Lower lobe of right lung (tissue), 2 donors: ENCODE measurements at regions not wholly inside any gene's neighbourhood (a gene's known extent, or its start where the extent isn't known, plus 50 kb on each side); places are given as distances from the start of the nearest gene placed in this dataset.

Experiments used
- ATAC-seq, 2 donors: fragments of 200-7000 bp; cut with Tn5 transposase; one replicate each; pipeline ENCODE4 v1.9.1; 2020 to 2022; ENCODE audit warnings: mild to moderate bottlenecking in 2 of 2, moderate library complexity in 2 of 2
- DNase-seq: peaks from one replicate; pipeline ENCODE4 v3.0.0-alpha.2; 2020
- H3K27ac ChIP-seq: fragments of 200-600 bp; one replicate; pipeline ENCODE4 v1.8.0; 2022
- H3K27me3 ChIP-seq: fragments of 200-600 bp; one replicate; pipeline ENCODE4 v1.8.0; 2022; ENCODE audit warnings: low read depth
- H3K36me3 ChIP-seq: fragments of 200-600 bp; one replicate; pipeline ENCODE4 v1.8.0; 2022; ENCODE audit warnings: mild to moderate bottlenecking
- H3K4me1 ChIP-seq: fragments of 200-600 bp; one replicate; pipeline ENCODE4 v1.8.0; 2022
- H3K4me3 ChIP-seq: fragments of 200-600 bp; one replicate; pipeline ENCODE4 v1.8.0; 2022; ENCODE audit warnings: mild to moderate bottlenecking
- H3K9me3 ChIP-seq: fragments of 200-600 bp; one replicate; pipeline ENCODE4 v1.8.0; 2022
- intact Hi-C: fragments of 100-400 bp; cut with DNase I; formaldehyde crosslinking; loops from one replicate; pipeline ENCODE4 v1.11.0; 2022
- TF ChIP-seq, protein P1 (sequence below): fragments of 200-600 bp; IDR thresholded peaks from one replicate; pipeline ENCODE4 v1.8.0; 2022; ENCODE audit warnings: antibody characterized with exemption, mild to moderate bottlenecking
- donor health status: DM: no; HTN: yes; CAD: no; lungs with severe emphysema.

DNA sequence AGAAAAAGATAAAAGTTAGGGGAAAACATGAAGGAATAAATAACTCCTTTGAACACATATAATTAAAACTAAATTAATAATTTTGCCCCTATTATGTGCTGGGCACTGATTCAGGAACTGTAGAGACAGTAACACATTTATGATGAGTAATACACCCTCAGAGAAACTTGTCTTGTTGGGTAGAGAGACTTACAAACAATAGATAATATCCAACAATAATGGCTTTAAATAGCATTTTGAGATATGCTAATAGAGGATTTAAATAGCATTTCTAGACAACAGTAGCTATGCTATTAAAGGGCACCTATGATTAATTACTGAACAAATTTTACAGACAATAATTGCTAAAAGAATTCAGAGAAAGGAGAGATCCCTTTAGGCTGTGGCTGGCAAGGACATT, 455.5 kb downstream of the NUF2 start:
- intact Hi-C loops, result no loop called here
- ATAC-seq, result no peak
- H3K36me3 ChIP-seq, result no peaks in the 10 kb centered on the region
- no peaks in the 10 kb centered on the region for H3K27me3 ChIP-seq
- TF ChIP-seq, protein P1, sequence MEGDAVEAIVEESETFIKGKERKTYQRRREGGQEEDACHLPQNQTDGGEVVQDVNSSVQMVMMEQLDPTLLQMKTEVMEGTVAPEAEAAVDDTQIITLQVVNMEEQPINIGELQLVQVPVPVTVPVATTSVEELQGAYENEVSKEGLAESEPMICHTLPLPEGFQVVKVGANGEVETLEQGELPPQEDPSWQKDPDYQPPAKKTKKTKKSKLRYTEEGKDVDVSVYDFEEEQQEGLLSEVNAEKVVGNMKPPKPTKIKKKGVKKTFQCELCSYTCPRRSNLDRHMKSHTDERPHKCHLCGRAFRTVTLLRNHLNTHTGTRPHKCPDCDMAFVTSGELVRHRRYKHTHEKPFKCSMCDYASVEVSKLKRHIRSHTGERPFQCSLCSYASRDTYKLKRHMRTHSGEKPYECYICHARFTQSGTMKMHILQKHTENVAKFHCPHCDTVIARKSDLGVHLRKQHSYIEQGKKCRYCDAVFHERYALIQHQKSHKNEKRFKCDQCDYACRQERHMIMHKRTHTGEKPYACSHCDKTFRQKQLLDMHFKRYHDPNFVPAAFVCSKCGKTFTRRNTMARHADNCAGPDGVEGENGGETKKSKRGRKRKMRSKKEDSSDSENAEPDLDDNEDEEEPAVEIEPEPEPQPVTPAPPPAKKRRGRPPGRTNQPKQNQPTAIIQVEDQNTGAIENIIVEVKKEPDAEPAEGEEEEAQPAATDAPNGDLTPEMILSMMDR, result no peak
- H3K4me3 ChIP-seq, result no peak overlapping the region
- DNase-seq, result no peak
- H3K4me1 ChIP-seq, result no peaks in the 10 kb centered on the region
- H3K9me3 ChIP-seq, result peaks cover 9% of the 10 kb centered on the region
- no peak overlapping the region for H3K27ac ChIP-seq

DNA sequence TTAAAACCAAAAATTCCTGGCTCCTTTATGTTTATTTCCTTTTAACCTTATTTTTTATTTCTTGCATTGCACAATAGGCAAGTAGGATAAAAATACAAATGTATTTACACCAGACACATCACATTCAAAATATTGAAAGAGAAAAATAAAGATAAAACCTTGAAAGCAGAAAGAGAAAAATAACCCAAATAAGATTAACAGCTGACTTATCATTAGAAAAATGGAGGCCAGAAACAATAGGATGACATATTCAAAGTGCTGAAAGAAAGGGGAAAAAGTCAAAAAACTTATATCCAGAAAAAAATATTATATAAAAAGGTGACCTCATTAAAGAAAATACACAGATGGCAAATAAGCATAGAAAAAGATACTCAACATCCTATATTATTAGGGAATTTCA, 459.4 kb downstream of the NUF2 start:
- ATAC-seq (no peak), DNase-seq (no peak)
- H3K27ac ChIP-seq, result no peak overlapping the region
- no peaks in the 10 kb centered on the region for H3K36me3 ChIP-seq
- H3K27me3 ChIP-seq, result no peaks in the 10 kb centered on the region
- TF ChIP-seq, protein P1, result no peak
- no peak overlapping the region for H3K4me3 ChIP-seq
- intact Hi-C loops, result no loop called here
- no peaks in the 10 kb centered on the region for H3K4me1 ChIP-seq
- peaks cover 9% of the 10 kb centered on the region for H3K9me3 ChIP-seq

DNA sequence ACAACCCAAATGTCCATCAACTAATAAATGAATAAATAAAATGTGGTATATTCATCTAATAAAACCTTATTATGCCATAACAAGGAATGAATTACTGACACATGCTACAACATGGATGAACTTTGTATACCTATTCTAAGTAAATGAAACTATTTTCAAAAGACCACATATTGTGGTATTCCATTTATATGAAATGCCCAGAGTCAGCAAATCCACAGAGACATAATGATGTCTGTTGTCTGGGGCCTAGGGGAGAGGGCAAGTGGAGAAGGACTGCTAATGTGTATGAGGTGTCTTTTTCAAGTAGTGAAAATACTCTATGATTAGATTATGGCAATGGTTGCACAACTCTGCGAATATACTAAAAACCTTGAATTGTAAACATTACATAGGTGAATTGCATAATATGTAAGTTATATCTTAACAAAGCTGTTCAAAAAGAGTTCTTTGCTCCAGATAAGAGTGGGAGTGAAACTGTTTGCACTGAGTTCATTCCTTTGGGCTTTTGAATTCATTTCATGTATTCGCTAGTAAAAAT, 464.2 kb downstream of the NUF2 start:
- Histone ChIP-seq H3K36me3 (no peaks in the 10 kb centered on the region), H3K27me3 (no peaks in the 10 kb centered on the region), H3K27ac (no peak overlapping the region), H3K4me1 (no peaks in the 10 kb centered on the region), H3K4me3 (no peak overlapping the region), H3K9me3 (peaks cover 7% of the 10 kb centered on the region)
- TF ChIP-seq, protein P1, result no peak
- ATAC-seq, result no peak
- no peak for DNase-seq
- intact Hi-C loops, result no loop called here

DNA sequence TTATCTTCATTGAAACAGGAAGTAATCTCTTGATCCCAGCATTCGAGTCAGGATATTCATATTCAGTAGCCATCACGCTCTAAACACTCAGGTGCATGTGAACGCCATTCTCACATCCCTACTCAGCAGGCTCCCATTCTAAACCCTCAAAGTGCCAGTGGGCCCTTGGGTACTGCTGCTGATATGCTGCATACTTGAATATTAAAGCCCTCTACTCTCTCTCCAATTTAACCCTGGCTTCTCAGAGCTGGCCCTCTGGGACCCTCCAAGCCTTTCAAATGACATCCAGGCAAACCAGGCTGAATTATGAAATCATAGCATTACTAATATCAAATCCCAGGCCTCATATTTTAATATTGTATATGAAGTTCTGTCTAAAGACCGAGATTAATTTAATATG, 468.2 kb downstream of the NUF2 start:
- Histone ChIP-seq H3K4me3 (no peak overlapping the region), H3K9me3 (peaks cover 5% of the 10 kb centered on the region), H3K27ac (no peak overlapping the region), H3K27me3 (no peaks in the 10 kb centered on the region), H3K36me3 (no peaks in the 10 kb centered on the region), H3K4me1 (no peaks in the 10 kb centered on the region)
- TF ChIP-seq, protein P1, result no peak
- DNase-seq (no peak), ATAC-seq (no peak)
- intact Hi-C loops, result no loop called here

DNA sequence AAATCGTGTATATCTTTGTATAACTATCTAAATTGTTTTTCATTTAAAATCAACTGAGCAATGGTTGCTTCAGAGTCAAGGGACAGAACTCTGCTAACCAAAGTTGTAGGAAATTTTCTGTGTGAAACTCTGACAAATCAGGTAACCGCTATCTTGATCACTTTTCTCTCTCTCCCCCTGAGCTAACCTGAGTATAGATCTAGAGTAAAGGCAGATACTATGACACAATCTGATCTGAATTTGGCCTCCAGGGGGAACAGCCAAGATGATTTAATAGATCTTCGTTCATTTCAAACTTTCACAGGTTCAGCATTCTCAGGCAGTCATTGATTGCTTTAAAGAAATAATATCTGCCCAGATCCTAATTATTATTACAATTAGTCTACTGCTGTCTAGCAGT, 472.8 kb downstream of the NUF2 start:
- H3K27me3 ChIP-seq, result no peaks in the 10 kb centered on the region
- H3K27ac ChIP-seq, result no peak overlapping the region
- H3K4me1 ChIP-seq, result no peaks in the 10 kb centered on the region
- intact Hi-C loops, result no loop called here
- H3K4me3 ChIP-seq, result no peak overlapping the region
- peaks cover 5% of the 10 kb centered on the region for H3K9me3 ChIP-seq
- ATAC-seq, result no peak
- TF ChIP-seq, protein P1, result no peak
- H3K36me3 ChIP-seq, result no peaks in the 10 kb centered on the region
- DNase-seq, result no peak

DNA sequence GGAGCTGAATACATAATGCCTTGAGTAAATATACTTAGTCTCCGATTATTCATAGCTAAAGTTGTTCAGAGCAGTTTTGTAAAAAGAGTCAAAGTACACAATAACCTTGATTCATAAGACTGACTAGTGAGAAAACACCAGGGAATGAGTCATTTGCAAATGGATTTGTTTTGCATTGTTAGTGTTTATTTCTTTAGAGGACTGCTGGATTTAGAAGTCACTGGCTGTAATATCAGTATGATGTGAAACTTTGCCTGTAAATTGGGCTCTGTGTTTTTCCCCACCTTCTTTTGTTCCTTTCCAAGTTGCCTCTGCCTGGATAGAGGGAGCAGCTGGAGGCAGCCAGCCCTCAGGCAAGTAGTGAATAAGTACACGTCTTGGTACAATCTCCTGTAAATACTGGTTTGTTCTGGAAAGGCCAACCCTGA, 474.7 kb downstream of the NUF2 start:
- intact Hi-C loops, result no loop called here
- H3K9me3 ChIP-seq, result peaks cover 5% of the 10 kb centered on the region
- no peak overlapping the region for H3K27ac ChIP-seq
- TF ChIP-seq, protein P1, result no peak
- DNase-seq (no peak), ATAC-seq (no peak)
- no peak overlapping the region for H3K4me3 ChIP-seq
- H3K4me1 ChIP-seq, result no peaks in the 10 kb centered on the region
- H3K27me3 ChIP-seq, result no peaks in the 10 kb centered on the region
- H3K36me3 ChIP-seq, result no peaks in the 10 kb centered on the region
